A673 (cell line): ENCODE measurements at regions not wholly inside any gene's neighbourhood (a gene's known extent, or its start where the extent isn't known, plus 50 kb on each side); places are given as distances from the start of the nearest gene placed in this dataset.

ENCODE experiments used
- BruUV-seq: library from RNA; stranded (reverse); fragments of 400-500 nt; replicated peaks from 2 replicates; lab custom pipeline; 2021; lab: Mats Ljungman, UMichigan
- CTCF ChIA-PET: fragments of 300-600 bp; sonication (Branson Sonifier 250); formaldehyde crosslinking; loops from one replicate; lab custom pipeline; 2022; ENCODE audit warnings: antibody characterized with exemption; lab: Charles Lee
- POLR2A ChIA-PET: fragments of 300-600 bp; sonication (Branson Sonifier 250); formaldehyde crosslinking; loops from one replicate; lab custom pipeline; 2022; ENCODE audit warnings: antibody characterized with exemption; ENCODE audit not compliant: low non-redundant PET; lab: Charles Lee
- DNase-seq: peaks from one replicate; pipeline ENCODE4 v3.0.0-alpha.2; 2015; ENCODE audit warnings: low spot score
- H3K27ac ChIP-seq: fragments of 200-600 bp; sonication (generic); 2 replicates; pipeline ENCODE4 v1.5.1; 2016; ENCODE audit warnings: mixed run types, low read depth, mild to moderate bottlenecking, mixed read lengths, antibody characterized with exemption, low read length; ENCODE audit not compliant: poor library complexity, severe bottlenecking
- H3K27me3 ChIP-seq: fragments of 200-600 bp; sonication (generic); replicated peaks from 2 replicates; pipeline ENCODE4 v1.6.1; 2017; ENCODE audit warnings: mixed run types, low read depth, mild to moderate bottlenecking, mixed read lengths, antibody characterized with exemption, low read length; ENCODE audit not compliant: insufficient read depth, poor library complexity
- H3K36me3 ChIP-seq: fragments of 200-600 bp; sonication (generic); 2 replicates; pipeline ENCODE4 v1.6.1; 2016; ENCODE audit warnings: mixed run types, mild to moderate bottlenecking, mixed read lengths, antibody characterized with exemption, low read length; ENCODE audit not compliant: insufficient read depth, poor library complexity, severe bottlenecking
- H3K4me1 ChIP-seq: fragments of 200-600 bp; sonication (generic); 2 replicates; pipeline ENCODE4 v1.6.1; 2017; ENCODE audit warnings: mixed run types, mild to moderate bottlenecking, mixed read lengths, antibody characterized with exemption, low read length; ENCODE audit not compliant: insufficient read depth, poor library complexity, severe bottlenecking
- H3K4me3 ChIP-seq: fragments of 200-600 bp; sonication (generic); 2 replicates; pipeline ENCODE4 v1.5.1; 2016; ENCODE audit warnings: low read depth, mixed run types, mild to moderate bottlenecking, mixed read lengths, low read length; ENCODE audit not compliant: poor library complexity, severe bottlenecking
- H3K9me3 ChIP-seq: fragments of 200-600 bp; sonication (generic); 2 replicates; pipeline ENCODE4 v1.6.1; 2016; ENCODE audit warnings: mixed run types, low read depth, mild to moderate bottlenecking, mixed read lengths, antibody characterized with exemption, low read length; ENCODE audit not compliant: poor library complexity, severe bottlenecking
- EZH2 ChIP-seq: fragments of 200-600 bp; sonication (generic); IDR thresholded peaks from 2 replicates; pipeline ENCODE4 v1.6.1; 2017; ENCODE audit warnings: borderline replicate concordance, low read depth, mild to moderate bottlenecking, mixed read lengths, antibody characterized with exemption, low read length; ENCODE audit not compliant: poor library complexity, severe bottlenecking
- intact Hi-C: fragments of 100-400 bp; cut with micrococcal nuclease; formaldehyde crosslinking; loops from one replicate; pipeline ENCODE4 v1.10.0; 2022; ENCODE audit not compliant: unreplicated experiment
- TF ChIP-seq, protein P1 (sequence below): fragments of 300-800, 200-600 bp; sonication (generic); conservative IDR thresholded peaks from 2 replicates; pipeline ENCODE4 v1.5.1; 2017; ENCODE audit warnings: low read depth, mild to moderate bottlenecking, antibody characterized with exemption, low read length, moderate library complexity, mixed read lengths

DNA sequence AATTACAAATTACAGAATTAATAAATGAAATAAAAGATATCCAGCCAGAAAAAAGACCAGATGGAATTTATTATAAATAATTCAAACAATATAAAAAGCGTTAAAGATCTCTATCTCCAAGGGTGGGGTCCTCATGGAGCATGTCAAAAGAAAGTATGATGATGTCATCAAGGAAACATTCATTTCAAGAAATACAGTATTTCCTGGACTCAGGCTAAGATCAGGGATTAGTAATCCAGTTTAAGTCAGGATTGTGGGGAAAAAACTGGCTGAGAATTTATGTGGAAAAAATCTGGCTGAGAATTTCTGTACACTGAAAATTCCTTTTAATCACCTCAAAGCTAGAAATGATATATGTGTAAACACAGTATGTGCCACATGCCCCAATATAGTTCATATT lies 1075.3 kb downstream of the XPNPEP1 start:
- no peak overlapping the region for H3K27ac ChIP-seq
- no peaks in the 10 kb centered on the region for H3K36me3 ChIP-seq
- no peak for DNase-seq
- H3K27me3 ChIP-seq: no peaks in the 10 kb centered on the region
- ChIA-PET CTCF (no interaction called here), POLR2A (no interaction called here)
- H3K4me1 ChIP-seq: no peaks in the 10 kb centered on the region
- no peaks in the 10 kb centered on the region for H3K9me3 ChIP-seq
- H3K4me3 ChIP-seq: no peak overlapping the region
- TF ChIP-seq EZH2: no peak
- TF ChIP-seq, protein P1, sequence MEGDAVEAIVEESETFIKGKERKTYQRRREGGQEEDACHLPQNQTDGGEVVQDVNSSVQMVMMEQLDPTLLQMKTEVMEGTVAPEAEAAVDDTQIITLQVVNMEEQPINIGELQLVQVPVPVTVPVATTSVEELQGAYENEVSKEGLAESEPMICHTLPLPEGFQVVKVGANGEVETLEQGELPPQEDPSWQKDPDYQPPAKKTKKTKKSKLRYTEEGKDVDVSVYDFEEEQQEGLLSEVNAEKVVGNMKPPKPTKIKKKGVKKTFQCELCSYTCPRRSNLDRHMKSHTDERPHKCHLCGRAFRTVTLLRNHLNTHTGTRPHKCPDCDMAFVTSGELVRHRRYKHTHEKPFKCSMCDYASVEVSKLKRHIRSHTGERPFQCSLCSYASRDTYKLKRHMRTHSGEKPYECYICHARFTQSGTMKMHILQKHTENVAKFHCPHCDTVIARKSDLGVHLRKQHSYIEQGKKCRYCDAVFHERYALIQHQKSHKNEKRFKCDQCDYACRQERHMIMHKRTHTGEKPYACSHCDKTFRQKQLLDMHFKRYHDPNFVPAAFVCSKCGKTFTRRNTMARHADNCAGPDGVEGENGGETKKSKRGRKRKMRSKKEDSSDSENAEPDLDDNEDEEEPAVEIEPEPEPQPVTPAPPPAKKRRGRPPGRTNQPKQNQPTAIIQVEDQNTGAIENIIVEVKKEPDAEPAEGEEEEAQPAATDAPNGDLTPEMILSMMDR: no peak
- no TSS peak for BruUV-seq
- intact Hi-C loops: no loop called here

DNA sequence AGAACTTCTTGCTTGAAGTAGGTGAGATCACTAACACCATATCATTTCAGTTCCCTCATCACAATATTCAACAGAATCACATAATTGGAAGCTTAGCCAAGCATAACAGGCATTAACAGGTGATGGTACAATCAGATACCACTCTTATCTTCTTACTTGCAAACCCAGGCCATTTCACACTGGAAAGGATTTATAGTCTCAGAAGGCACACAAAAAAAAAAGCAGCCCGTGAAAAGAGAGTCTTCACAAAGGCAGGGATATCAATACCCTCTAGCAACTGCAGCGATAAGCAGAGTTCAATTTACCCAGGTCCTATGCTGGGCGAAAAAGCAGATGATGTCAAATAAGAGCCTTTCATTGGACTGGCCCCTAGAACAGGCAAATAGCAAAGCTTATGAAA lies 1082.4 kb downstream of the XPNPEP1 start:
- POLR2A ChIA-PET: no interaction called here
- H3K27me3 ChIP-seq: no peaks in the 10 kb centered on the region
- no peak for DNase-seq
- H3K36me3 ChIP-seq: no peaks in the 10 kb centered on the region
- no peak overlapping the region for H3K4me3 ChIP-seq
- H3K9me3 ChIP-seq: no peaks in the 10 kb centered on the region
- CTCF ChIA-PET: no interaction called here
- H3K27ac ChIP-seq: no peak overlapping the region
- no TSS peak for BruUV-seq
- no peaks in the 10 kb centered on the region for H3K4me1 ChIP-seq
- TF ChIP-seq, protein P1: no peak
- TF ChIP-seq EZH2: no peak
- intact Hi-C loops: no loop called here

DNA sequence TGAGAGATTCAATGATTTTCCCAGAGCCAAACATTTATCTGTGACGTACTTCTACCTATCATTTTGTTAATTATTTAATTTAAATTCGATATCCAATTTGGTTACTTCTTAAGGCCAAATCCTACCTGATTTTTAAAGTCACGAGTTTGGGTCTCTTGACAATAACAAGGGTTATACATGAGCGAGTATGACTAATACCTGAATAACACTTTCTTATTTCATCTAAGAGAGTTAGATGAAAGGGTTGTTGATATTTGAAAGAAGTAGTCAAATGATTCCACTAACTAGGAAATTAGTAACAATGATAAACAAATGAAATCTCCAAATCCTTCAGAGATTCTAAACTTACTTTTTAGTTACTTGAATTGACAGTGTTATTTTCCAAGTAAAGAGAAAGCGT lies 1086.9 kb downstream of the XPNPEP1 start:
- no peak overlapping the region for H3K27ac ChIP-seq
- H3K4me1 ChIP-seq: no peaks in the 10 kb centered on the region
- H3K27me3 ChIP-seq: no peaks in the 10 kb centered on the region
- no peaks in the 10 kb centered on the region for H3K9me3 ChIP-seq
- intact Hi-C loops: no loop called here
- no peaks in the 10 kb centered on the region for H3K36me3 ChIP-seq
- TF ChIP-seq, protein P1: no peak
- TF ChIP-seq EZH2: no peak
- no peak for DNase-seq
- no peak overlapping the region for H3K4me3 ChIP-seq
- POLR2A ChIA-PET: no interaction called here
- BruUV-seq: no TSS peak
- CTCF ChIA-PET: no interaction called here
